Endothelial cell of umbilical vein (primary cell): ENCODE measurements at regions not wholly inside any gene's neighbourhood (a gene's known extent, or its start where the extent isn't known, plus 50 kb on each side); places are given as distances from the start of the nearest gene placed in this dataset.

Experiments
- BruUV-seq: library from RNA; stranded (reverse); fragments of 400-500 nt; replicated peaks from 2 replicates; lab custom pipeline; 2021; lab: Mats Ljungman, UMichigan
- CTCF ChIA-PET: fragments of 300-600, 350-600 bp; sonication (Branson Sonifier 250); formaldehyde crosslinking; loops from one replicate; lab custom pipeline; 2021; ENCODE audit warnings: antibody characterized with exemption, inconsistent platforms; lab: Charles Lee
- POLR2A ChIA-PET: fragments of 300-600, 350-600 bp; sonication (Branson Sonifier 250); formaldehyde crosslinking; loops from one replicate; lab custom pipeline; 2021; ENCODE audit warnings: antibody characterized with exemption, inconsistent platforms; lab: Charles Lee
- DNase-seq: peaks from one replicate; pipeline ENCODE4 v3.0.0-alpha.2; 2011; ENCODE audit warnings: low read depth, low spot score
- FAIRE-seq: peaks from 2 replicates; lab custom pipeline; 2011; peaks lifted over from hg19 to GRCh38; lab: Jason Lieb, UNC
- H2AFZ ChIP-seq: 2 replicates; pipeline ENCODE4 v1.6.0; 2012; ENCODE audit warnings: low read depth, low read length, control low read depth, inconsistent platforms
- H3K27ac ChIP-seq: 2 replicates; pipeline ENCODE4 v1.5.1; 2011; ENCODE audit warnings: low read depth, mild to moderate bottlenecking, control low read depth, low read length, moderate library complexity; ENCODE audit not compliant: insufficient read depth
- H3K27me3 ChIP-seq, 2 experiments: 2 replicates each; pipeline versions ENCODE4 v1.6.0 to v1.6.1; 2011; ENCODE audit warnings: low read length in 2 of 2, mixed read lengths in 1 of 2; ENCODE audit not compliant: control insufficient read depth in 2 of 2, insufficient read depth in 2 of 2
- H3K36me3 ChIP-seq, 2 experiments: 2 replicates in 1 of 2; 3 replicates in 1 of 2; pipeline ENCODE4 v1.5.1; 2011; ENCODE audit warnings: low read length in 2 of 2, mild to moderate bottlenecking in 1 of 2, moderate library complexity in 1 of 2; ENCODE audit not compliant: control insufficient read depth in 2 of 2, insufficient read depth in 2 of 2; ENCODE audit errors: extremely low read depth in 1 of 2
- H3K4me1 ChIP-seq: 3 replicates; pipeline ENCODE4 v1.5.1; 2011; ENCODE audit warnings: mild to moderate bottlenecking, low read length; ENCODE audit not compliant: control insufficient read depth, insufficient read depth; ENCODE audit errors: extremely low read depth
- H3K4me2 ChIP-seq: 2 replicates; pipeline ENCODE4 v1.6.1; 2011; ENCODE audit warnings: low read length, control low read depth, mixed read lengths; ENCODE audit not compliant: insufficient read depth
- H3K4me3 ChIP-seq, 3 experiments: fragments of 200-600 bp in 1 of 3; sonication (generic), shearing (Covaris generic) in 1 of 3; replicated peaks in 1 of 3; 2 replicates each; pipeline ENCODE4 v1.5.1; 2011 to 2016; ENCODE audit warnings: control low read depth in 3 of 3, low read length in 3 of 3, mild to moderate bottlenecking in 2 of 3, inconsistent platforms in 1 of 3, low read depth in 1 of 3, moderate library complexity in 1 of 3; ENCODE audit not compliant: insufficient read depth in 1 of 3
- H3K79me2 ChIP-seq: 2 replicates; pipeline ENCODE4 v1.6.0; 2012; ENCODE audit warnings: low read length, inconsistent platforms; ENCODE audit not compliant: control insufficient read depth, insufficient read depth
- H3K9ac ChIP-seq: replicated peaks from 2 replicates; pipeline ENCODE3; 2011; ENCODE audit warnings: low read length, control low read depth; ENCODE audit not compliant: insufficient read depth; ENCODE audit errors: extremely low read depth
- H3K9me1 ChIP-seq: replicated peaks from 3 replicates; pipeline ENCODE4 v1.6.0; 2011; ENCODE audit warnings: mild to moderate bottlenecking, low read length; ENCODE audit not compliant: control insufficient read depth, insufficient read depth; ENCODE audit errors: extremely low read depth
- H3K9me3 ChIP-seq: replicated peaks from 2 replicates; pipeline ENCODE4 v1.5.1; 2012; ENCODE audit warnings: low read length, inconsistent platforms; ENCODE audit not compliant: control insufficient read depth, insufficient read depth
- H4K20me1 ChIP-seq: replicated peaks from 2 replicates; pipeline ENCODE3; 2011; ENCODE audit warnings: mild to moderate bottlenecking, low read length; ENCODE audit not compliant: control insufficient read depth, insufficient read depth; ENCODE audit errors: extremely low read depth
- EZH2 ChIP-seq: IDR thresholded peaks from 2 replicates; pipeline ENCODE4 v1.6.1; 2012; ENCODE audit warnings: borderline replicate concordance, low read depth, mild to moderate bottlenecking, moderate library complexity, low read length, inconsistent platforms; ENCODE audit not compliant: severe bottlenecking
- JUN ChIP-seq: IDR thresholded peaks from 2 replicates; pipeline ENCODE4 v1.6.1; 2011; ENCODE audit warnings: borderline replicate concordance, low read depth; ENCODE audit not compliant: insufficient read length, insufficient read depth
- MYC ChIP-seq: IDR thresholded peaks from one replicate; pipeline ENCODE4 v1.6.1; 2011; ENCODE audit warnings: mild to moderate bottlenecking, low read depth, low read length
- POLR2A ChIP-seq: IDR thresholded peaks from 2 replicates; pipeline ENCODE4 v1.6.1; 2012; ENCODE audit warnings: low read depth, mild to moderate bottlenecking, control low read depth, low read length
- POLR2AphosphoS5 ChIP-seq: IDR thresholded peaks from 2 replicates; pipeline ENCODE4 v1.6.1; 2012; ENCODE audit warnings: low read depth, mild to moderate bottlenecking, control low read depth, low read length, moderate library complexity; ENCODE audit not compliant: insufficient read depth
- dilution Hi-C: fragments of 300-500 bp; cut with MboI; formaldehyde crosslinking; loops from one replicate; pipeline ENCODE4 v1.15.0; 2019; ENCODE audit warnings: low sequenced_read_pairs; ENCODE audit not compliant: extremely low pct_ligation_motif_present
- intact Hi-C: fragments of 100-400 bp; cut with micrococcal nuclease; formaldehyde crosslinking; loops from one replicate; pipeline ENCODE4 v1.10.0; 2022
- TF ChIP-seq, protein P1 (sequence below), 2 donors: IDR thresholded peaks; 1 replicate in 1 of 2; 2 replicates in 1 of 2; pipeline ENCODE4 v1.5.1; 2011; ENCODE audit warnings: low read length in 2 of 2, mild to moderate bottlenecking in 2 of 2, moderate library complexity in 2 of 2, control low read depth in 1 of 2, inconsistent platforms in 1 of 2, low read depth in 1 of 2; ENCODE audit not compliant: insufficient read depth in 1 of 2; ENCODE audit errors: extremely low read depth in 1 of 2
- TF ChIP-seq, protein P2 (sequence below): IDR thresholded peaks from 2 replicates; pipeline ENCODE4 v1.6.1; 2011; ENCODE audit not compliant: insufficient read depth, insufficient read length

DNA sequence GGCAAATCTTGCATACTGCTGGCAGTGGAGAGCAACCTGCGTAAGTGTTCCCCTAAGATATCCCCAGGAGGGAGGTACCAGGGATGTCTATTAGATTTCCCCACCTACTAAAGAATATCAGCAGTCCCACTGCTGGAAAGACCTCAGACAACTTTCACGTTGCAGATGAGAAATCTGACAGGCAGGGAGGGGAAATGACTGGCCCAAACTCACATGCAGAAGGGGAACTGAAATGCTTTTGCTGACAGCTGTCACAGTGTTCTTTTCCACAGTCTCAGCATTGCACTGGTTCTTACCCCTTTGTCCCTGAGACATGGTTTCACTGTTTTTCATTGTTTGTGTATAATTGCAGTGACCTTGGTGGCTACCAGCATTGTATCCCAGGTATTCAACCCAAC is 84.8 kb upstream of the ATP1A1 start:
- no peak for FAIRE-seq
- Histone ChIP-seq H3K27me3 (peaks cover 8 to 9% of the 10 kb centered on the region in 2 experiments), H3K4me2 (no peak overlapping the region), H3K4me1 (no peaks in the 10 kb centered on the region), H3K9me1 (no peaks in the 10 kb centered on the region), H3K36me3 (no peaks in the 10 kb centered on the region), H3K9me3 (no peaks in the 10 kb centered on the region), H3K27ac (no peak overlapping the region), H3K9ac (no peak overlapping the region), H4K20me1 (no peaks in the 10 kb centered on the region), H3K79me2 (no peaks in the 10 kb centered on the region), H3K4me3 (no peak overlapping the region), H2AFZ (no peak overlapping the region)
- DNase-seq = no peak
- no TSS peak for BruUV-seq
- TF ChIP-seq JUN = no peak
- TF ChIP-seq, protein P1, sequence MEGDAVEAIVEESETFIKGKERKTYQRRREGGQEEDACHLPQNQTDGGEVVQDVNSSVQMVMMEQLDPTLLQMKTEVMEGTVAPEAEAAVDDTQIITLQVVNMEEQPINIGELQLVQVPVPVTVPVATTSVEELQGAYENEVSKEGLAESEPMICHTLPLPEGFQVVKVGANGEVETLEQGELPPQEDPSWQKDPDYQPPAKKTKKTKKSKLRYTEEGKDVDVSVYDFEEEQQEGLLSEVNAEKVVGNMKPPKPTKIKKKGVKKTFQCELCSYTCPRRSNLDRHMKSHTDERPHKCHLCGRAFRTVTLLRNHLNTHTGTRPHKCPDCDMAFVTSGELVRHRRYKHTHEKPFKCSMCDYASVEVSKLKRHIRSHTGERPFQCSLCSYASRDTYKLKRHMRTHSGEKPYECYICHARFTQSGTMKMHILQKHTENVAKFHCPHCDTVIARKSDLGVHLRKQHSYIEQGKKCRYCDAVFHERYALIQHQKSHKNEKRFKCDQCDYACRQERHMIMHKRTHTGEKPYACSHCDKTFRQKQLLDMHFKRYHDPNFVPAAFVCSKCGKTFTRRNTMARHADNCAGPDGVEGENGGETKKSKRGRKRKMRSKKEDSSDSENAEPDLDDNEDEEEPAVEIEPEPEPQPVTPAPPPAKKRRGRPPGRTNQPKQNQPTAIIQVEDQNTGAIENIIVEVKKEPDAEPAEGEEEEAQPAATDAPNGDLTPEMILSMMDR (IDR thresholded peaks at IDR 0.05; ENCODE audit: extremely low read depth in 1 of 2, insufficient read depth in 1 of 2, low read depth in 1 of 2, low read length in 2 of 2) = no peak
- no peak for TF ChIP-seq POLR2A
- no peak for TF ChIP-seq EZH2
- TF ChIP-seq, protein P2, sequence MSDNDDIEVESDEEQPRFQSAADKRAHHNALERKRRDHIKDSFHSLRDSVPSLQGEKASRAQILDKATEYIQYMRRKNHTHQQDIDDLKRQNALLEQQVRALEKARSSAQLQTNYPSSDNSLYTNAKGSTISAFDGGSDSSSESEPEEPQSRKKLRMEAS = no peak
- no peak for TF ChIP-seq POLR2AphosphoS5
- no peak for TF ChIP-seq MYC
- dilution Hi-C loops = no loop called here
- ChIA-PET POLR2A (no interaction called here), CTCF (interaction anchor here (0.6 kb wide), 1 partner anchor 12 kb away, joined by 3 read pairs; no protein-coding TSS in a partner anchor)
- intact Hi-C loops = no loop called here
